BLaER1 treated with 17β-estradiol and CSF1 and Interleukin-3, amounts not matched to agents 10 nM and 100 nM (cell line): ENCODE measurements at regions not wholly inside any gene's neighbourhood (a gene's known extent, or its start where the extent isn't known, plus 50 kb on each side); places are given as distances from the start of the nearest gene placed in this dataset.
"Not testable (repeated sequence)": the region's sequence is repeated elsewhere in the genome, so short reads cannot be mapped to it uniquely, and the experiment has no call there.

Experiments used
- H3K27ac ChIP-seq, 11 experiments: shearing (Covaris generic); formaldehyde crosslinking; 2 replicates each; pipeline ENCODE4 v1.8.1; 2022
- H3K27me3 ChIP-seq, 11 experiments: shearing (Covaris generic); formaldehyde crosslinking; 2 replicates each; pipeline ENCODE4 v1.8.1; 2022
- H3K36me3 ChIP-seq, 11 experiments: shearing (Covaris generic); formaldehyde crosslinking; 2 replicates each; pipeline ENCODE4 v1.8.1; 2022
- H3K4me1 ChIP-seq, 10 experiments: shearing (Covaris generic); formaldehyde crosslinking; 2 replicates each; pipeline ENCODE4 v1.8.1; 2022
- H3K4me2 ChIP-seq, 11 experiments: shearing (Covaris generic); formaldehyde crosslinking; 2 replicates each; pipeline ENCODE4 v1.8.1; 2022
- H3K4me3 ChIP-seq, 10 experiments: shearing (Covaris generic); formaldehyde crosslinking; 2 replicates each; pipeline ENCODE4 v1.8.1; 2022
- H3K9ac ChIP-seq, 11 experiments: shearing (Covaris generic); formaldehyde crosslinking; 2 replicates each; pipeline ENCODE4 v1.8.1; 2022
- H3K9me3 ChIP-seq, 11 experiments: shearing (Covaris generic); formaldehyde crosslinking; replicated peaks in 1 of 11; 2 replicates each; pipeline ENCODE4 v1.8.1; 2022
- H4K20me1 ChIP-seq, 11 experiments: shearing (Covaris generic); formaldehyde crosslinking; 2 replicates each; pipeline ENCODE4 v1.8.1; 2022

DNA sequence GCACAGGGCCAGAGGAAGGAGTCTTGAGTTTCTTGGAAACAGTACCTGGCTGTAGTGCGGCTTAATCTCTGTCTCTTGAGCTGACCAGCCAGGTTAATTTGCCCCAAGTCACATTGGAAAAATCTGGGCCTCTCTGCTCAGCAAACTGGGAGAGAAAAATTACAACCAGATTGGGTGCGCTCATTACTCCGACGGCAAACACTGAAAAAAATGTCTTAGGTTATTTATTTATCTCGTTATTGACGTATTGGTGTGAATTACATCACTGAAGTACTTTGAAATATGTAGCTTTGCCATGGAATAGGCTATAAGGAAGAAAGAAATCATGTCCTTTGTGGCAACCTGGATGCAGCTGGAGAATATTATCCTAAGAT, 139.7 kb upstream of the TPTE start:
- not testable (repeated sequence) for H3K36me3 ChIP-seq, H3K27ac ChIP-seq, H4K20me1 ChIP-seq, H3K4me2 ChIP-seq, H3K9ac ChIP-seq, H3K4me3 ChIP-seq, H3K4me1 ChIP-seq, H3K27me3 ChIP-seq
- peaks cover 58 to 79% (median 74%) of the 10 kb centered on the region in 11 experiments for H3K9me3 ChIP-seq

DNA sequence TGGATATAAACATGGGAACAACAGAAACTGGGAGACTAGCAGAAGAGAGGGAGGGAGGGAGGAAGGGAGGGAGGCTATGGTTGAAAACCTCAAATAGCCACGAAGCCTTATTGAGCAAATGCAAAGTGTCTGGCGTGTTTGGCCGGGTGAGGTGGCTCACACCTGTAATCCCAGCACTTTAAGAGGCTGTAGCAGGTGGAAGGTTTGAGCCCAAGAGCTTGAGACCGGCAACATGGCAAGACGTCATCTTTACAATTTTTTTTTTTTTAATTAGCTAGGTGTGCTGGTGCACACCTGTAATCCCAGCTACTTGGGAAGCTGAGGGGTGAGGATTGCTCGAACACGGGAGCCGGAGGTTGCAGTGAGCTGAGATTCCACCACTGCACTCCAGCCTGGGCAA, 139.2 kb upstream of the TPTE start:
- not testable (repeated sequence) for H3K4me2 ChIP-seq, H4K20me1 ChIP-seq, H3K4me1 ChIP-seq, H3K27ac ChIP-seq, H3K9ac ChIP-seq, H3K4me3 ChIP-seq, H3K36me3 ChIP-seq, H3K27me3 ChIP-seq
- peaks cover 63 to 84% (median 78%) of the 10 kb centered on the region in 11 experiments for H3K9me3 ChIP-seq

DNA sequence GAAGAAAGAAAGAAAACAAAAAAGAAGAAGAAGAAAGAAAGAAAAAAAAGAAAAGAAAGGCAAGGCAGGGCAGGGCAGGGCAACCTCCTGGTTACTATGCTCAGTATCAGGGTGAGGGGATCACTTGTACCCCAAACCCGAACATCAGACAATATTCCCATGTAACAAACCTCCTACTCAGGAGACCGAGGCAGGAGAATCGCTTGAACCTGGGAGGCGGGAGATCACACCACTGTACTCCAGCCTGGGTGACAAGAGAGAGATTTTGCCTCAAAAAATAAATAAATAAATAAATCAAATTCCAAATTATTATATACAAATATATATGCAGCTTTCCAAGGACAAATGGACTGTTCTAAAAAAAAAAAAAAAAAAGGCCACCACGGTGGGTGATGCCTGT, 138.8 kb upstream of the TPTE start:
- H3K9me3 ChIP-seq: peaks cover 65 to 86% (median 79%) of the 10 kb centered on the region in 11 experiments
- not testable (repeated sequence) for H3K27me3 ChIP-seq, H3K9ac ChIP-seq, H3K4me3 ChIP-seq, H3K4me2 ChIP-seq, H3K4me1 ChIP-seq, H3K36me3 ChIP-seq, H4K20me1 ChIP-seq, H3K27ac ChIP-seq

DNA sequence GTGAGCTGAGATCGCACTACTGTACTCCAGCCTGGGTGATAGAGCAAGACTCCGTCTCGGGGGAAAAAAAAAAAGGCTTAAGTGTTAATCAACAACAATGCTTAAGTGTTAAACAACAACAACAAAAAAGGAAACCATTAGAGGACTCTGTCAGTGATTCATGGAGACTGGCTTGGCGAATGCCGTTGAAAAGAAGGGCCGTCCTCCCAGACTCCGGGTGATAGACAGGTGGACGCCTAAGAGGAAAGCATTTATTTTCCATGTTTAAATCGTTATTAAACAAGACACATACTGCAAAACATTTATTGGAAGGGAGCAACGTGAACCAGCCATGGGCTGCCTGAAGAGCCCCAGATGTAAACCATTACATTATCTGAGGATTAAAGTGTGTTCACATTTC, 137.8 kb upstream of the TPTE start:
- H4K20me1 ChIP-seq, H3K9ac ChIP-seq, H3K27me3 ChIP-seq, H3K4me3 ChIP-seq, H3K4me2 ChIP-seq, H3K27ac ChIP-seq, H3K4me1 ChIP-seq, H3K36me3 ChIP-seq: not testable (repeated sequence)
- H3K9me3 ChIP-seq: peaks cover 65 to 84% (median 74%) of the 10 kb centered on the region in 11 experiments

DNA sequence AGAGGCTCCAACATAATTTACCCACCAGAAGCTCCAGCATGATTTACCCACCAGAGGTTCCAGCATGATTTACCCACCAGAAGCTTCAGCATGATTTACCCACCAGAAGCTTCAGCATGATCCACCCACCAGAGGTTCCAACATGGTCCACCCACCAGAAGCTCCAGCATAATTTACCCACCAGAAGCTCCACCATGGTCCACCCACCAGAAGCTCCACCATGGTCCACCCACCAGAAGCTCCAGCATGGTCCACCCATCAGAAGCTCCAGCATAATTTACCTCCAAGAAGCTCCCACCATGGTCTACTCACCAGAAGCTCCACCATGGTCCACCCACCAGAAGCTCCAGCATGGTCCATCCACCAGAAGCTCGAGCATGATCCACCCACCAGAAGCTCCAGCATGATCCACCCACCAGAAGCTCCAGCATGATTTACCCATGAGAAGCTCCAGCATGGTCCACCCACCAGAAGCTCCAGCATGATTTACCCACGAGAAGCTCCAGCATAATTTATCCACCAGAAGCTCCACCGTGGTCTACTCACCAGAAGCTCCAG, 137.0 kb upstream of the TPTE start:
- H3K27me3 ChIP-seq, H3K4me1 ChIP-seq, H4K20me1 ChIP-seq, H3K4me3 ChIP-seq, H3K27ac ChIP-seq, H3K36me3 ChIP-seq, H3K9ac ChIP-seq, H3K4me2 ChIP-seq: not testable (repeated sequence)
- H3K9me3 ChIP-seq: peaks cover 64 to 84% (median 74%) of the 10 kb centered on the region in 11 experiments

DNA sequence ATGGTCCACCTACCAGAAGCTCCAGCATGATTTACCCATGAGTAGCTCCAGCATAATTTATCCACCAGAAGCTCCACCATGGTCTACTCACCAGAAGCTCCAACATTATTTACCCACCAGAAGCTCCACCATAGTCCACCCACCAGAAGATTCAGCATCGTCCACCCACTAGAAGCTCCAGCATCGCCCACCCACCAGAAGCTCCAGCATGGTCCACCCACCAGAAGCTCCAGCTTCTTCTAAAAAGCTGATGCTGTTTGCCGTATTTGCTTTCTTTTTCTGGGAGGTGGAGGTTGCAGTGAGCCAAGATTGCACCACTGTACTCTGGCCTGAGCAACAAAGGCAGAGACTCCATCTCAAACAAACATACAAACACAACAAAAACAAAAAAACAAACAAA, 136.2 kb upstream of the TPTE start:
- H3K4me2 ChIP-seq, H3K36me3 ChIP-seq, H3K27ac ChIP-seq, H3K4me3 ChIP-seq, H3K27me3 ChIP-seq, H3K4me1 ChIP-seq, H4K20me1 ChIP-seq, H3K9ac ChIP-seq: not testable (repeated sequence)
- H3K9me3 ChIP-seq: peaks cover 58 to 84% (median 72%) of the 10 kb centered on the region in 11 experiments

DNA sequence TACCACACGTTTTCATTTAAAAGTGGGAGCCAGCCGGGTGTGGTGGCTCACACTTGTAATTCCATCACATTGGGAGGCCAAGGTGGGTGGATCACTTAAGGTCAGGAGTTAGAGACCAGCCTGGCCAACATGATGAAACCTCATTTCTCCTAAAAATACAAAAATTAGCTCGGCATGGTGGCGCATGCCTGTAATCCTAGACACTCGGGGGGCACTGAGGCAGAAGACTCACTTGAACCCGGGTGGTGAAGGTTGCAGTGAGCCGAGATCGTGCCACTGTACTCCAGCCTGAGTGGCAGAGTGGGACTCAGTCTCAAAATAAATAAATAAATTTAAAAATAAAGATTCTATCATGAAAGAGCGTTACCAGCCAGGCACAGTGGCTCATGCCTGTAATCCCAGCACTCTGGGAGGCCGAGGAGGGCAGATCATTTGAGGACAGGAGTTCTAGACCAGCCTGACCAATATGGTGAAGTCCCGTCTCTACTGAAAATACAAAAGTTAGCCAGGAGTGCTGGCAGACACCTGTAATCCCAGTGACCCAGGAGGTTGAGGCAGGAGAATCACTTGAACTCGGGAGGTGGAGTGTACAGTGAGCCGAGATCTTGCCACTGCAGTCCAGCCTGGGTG, 135.4 kb upstream of the TPTE start:
- H3K27ac ChIP-seq, H3K9ac ChIP-seq, H3K36me3 ChIP-seq, H3K4me1 ChIP-seq, H3K27me3 ChIP-seq, H4K20me1 ChIP-seq, H3K4me2 ChIP-seq, H3K4me3 ChIP-seq: not testable (repeated sequence)
- peaks cover 50 to 82% (median 69%) of the 10 kb centered on the region in 11 experiments for H3K9me3 ChIP-seq

DNA sequence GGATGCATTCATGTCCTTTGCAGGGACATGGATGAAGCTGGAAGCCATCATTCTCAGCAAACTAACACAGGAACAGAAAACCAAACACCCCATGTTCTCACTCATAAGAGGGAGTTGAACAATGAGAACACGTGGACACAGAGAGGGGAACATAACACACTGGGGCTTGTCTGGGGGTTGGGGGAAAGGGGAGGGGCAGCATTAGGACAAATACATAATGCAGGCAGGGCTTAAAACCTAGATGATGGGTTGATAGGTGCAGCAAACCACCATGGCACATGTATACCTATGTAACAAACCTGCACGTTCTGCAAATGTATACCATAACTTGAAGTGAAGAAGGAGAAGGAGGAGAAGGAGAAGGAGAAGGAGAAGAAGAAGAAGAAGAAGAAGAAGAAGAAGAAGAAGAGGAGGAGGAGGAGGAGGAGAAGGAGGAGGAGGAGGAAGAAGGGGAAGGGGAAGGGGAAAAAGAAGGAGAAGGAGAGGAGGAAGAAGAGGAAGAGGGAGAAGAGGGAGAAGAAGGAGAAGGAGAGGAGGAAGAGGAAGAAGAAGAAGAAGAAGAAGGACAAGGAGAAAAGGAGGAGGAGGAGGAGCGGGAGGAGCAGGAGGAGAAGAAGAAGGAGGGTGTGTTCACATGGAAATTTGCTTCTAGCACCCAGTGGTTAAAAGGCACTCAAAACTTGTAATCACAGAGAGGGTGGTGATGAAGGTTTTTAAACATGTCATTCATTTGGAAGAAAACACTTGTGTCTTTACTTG, 133.5 kb upstream of the TPTE start:
- H3K27me3 ChIP-seq, H4K20me1 ChIP-seq, H3K4me2 ChIP-seq, H3K4me3 ChIP-seq, H3K9ac ChIP-seq, H3K36me3 ChIP-seq, H3K27ac ChIP-seq, H3K4me1 ChIP-seq: not testable (repeated sequence)
- peaks cover 49 to 79% (median 60%) of the 10 kb centered on the region in 11 experiments for H3K9me3 ChIP-seq

DNA sequence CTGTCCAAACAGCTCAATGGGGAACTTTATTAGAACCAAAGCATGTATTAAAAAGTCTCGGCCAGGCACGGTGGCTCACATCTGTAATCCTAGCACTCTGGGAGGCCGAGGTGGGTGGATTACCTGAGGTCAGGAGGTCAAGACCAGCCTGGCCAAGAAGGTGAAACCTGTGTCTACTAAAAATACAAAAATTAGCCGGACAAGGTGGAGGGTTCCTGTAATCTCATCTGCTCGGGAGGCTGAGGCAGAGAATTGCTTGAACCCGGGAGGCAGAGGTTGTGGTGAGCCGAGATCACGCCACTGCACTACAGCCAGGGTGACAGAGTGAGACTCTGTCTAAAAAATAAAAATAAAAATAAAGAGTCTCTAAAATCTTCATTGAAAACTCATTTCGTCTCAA, 132.8 kb upstream of the TPTE start:
- not testable (repeated sequence) for H3K4me3 ChIP-seq

DNA sequence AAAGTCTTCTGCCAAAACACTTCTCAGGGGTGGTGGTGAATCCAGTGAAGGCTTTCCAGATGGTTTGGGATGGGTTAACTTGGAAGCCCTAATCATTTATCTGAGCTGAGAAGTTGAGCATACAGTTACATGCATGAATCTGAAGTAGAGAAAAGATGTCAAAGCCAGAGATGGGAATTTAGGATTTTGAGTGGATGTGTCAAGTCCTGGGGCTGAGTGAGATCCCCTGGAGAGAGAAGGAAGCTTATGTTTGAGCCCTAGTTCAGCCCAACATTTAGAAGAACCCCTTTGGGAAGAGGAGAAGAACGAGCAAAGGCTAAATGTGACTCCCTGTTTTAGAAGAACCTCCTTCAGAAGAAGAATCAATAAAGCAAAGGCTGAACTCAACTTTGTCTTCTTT, 129.1 kb upstream of the TPTE start:
- H3K36me3 ChIP-seq, H4K20me1 ChIP-seq, H3K27ac ChIP-seq, H3K27me3 ChIP-seq, H3K4me1 ChIP-seq, H3K4me3 ChIP-seq, H3K9ac ChIP-seq, H3K4me2 ChIP-seq: not testable (repeated sequence)
- peaks cover 15 to 41% (median 23%) of the 10 kb centered on the region in 11 experiments; a peak in 21 of 22 replicates for H3K9me3 ChIP-seq

More for the DNA sequence above, 132.8 kb upstream of the TPTE start:
- H4K20me1 ChIP-seq, H3K4me1 ChIP-seq, H3K36me3 ChIP-seq, H3K27ac ChIP-seq, H3K9ac ChIP-seq, H3K27me3 ChIP-seq, H3K4me2 ChIP-seq: not testable (repeated sequence)
- peaks cover 45 to 73% (median 57%) of the 10 kb centered on the region in 11 experiments for H3K9me3 ChIP-seq

DNA sequence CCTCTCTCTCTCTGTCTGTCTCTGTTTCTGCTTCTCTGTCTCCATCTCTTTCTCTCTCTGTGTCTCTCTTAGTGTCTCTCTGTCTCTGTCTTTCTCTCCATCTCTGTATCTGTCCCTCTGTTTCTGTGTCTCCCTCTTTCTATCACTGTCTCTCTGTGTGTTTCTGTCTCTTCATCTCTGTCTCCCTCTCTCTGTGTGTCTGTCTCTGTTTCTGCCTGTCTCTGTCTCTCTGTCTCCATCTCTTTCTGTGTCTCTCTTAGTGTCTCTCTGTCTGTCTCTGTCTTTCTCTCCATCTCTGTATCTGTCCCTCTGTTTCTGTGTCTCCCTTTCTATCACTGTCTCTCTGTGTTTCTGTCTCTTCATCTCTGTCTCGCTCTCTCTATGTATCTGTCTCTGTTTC, 125.4 kb upstream of the TPTE start:
- H3K4me3 ChIP-seq, H4K20me1 ChIP-seq, H3K4me2 ChIP-seq, H3K27ac ChIP-seq, H3K36me3 ChIP-seq, H3K27me3 ChIP-seq, H3K9ac ChIP-seq, H3K4me1 ChIP-seq: not testable (repeated sequence)
- peaks cover 1 to 18% (median 4%) of the 10 kb centered on the region in 11 experiments; a peak in 13 of 22 replicates for H3K9me3 ChIP-seq

DNA sequence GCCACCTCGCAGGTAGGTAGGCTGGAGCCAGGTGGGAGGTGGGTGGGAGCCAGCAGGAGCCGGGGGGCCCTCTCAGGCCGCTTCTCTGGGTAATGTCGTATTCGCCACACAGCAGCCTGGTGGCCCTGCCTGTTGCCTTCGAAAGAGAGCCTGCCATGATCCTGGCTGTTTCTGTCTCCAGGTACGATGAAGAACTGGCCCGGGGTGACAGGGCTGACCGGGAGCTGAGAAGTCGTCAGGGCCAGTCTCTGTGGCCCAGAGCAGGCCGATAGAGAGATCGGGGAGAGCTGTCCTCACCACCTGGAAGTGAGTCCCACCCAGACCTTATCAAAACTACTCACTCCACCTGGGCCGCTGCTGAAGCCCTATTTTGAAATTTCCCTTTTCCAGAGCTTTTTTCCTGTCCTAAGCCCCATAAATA, 123.9 kb upstream of the TPTE start:
- not testable (repeated sequence) for H3K36me3 ChIP-seq, H3K9ac ChIP-seq, H3K4me1 ChIP-seq, H3K27ac ChIP-seq, H3K27me3 ChIP-seq, H3K4me2 ChIP-seq, H4K20me1 ChIP-seq, H3K4me3 ChIP-seq
- peaks cover 11 to 23% (median 18%) of the 10 kb centered on the region in 11 experiments for H3K9me3 ChIP-seq

DNA sequence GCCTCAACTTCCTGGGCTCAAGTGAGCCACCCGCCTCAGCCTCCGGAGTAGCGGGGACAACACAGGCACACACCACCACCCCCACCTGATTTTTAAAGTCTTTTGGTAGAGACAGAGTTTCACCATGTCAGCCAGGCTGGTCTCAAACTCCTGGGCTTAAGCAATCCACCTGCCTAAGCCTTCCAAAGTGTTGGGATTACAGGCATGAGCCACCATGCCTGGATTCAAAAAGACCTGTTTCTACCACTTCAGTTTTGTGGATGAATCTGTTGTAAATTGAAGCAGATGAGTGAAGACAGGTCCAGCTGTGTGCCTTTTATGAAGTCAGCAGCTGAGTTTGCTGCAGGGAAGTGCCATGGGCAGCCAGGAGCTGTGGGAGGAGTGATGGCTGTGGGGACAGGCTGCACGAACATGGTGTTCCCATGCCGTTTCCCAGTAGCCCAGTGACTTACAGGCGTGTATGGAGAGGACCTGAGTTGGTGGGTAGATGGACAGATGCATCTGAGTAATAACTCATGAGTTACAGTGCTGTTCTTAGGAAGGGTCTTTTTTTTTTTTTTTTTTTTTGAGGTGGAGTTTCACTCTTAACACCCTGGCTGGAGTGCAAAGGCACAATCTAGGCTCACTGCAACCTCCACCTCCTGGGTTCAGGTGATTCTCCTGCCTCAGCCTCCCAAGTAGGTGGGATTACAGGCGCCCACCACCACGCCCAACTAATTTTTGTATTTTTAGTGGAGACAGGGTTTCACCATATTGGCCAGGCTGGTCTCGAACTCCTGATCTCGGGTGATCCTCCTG, 122.5 kb upstream of the TPTE start:
- H3K4me2 ChIP-seq, H4K20me1 ChIP-seq, H3K27ac ChIP-seq, H3K4me1 ChIP-seq, H3K36me3 ChIP-seq, H3K9ac ChIP-seq, H3K27me3 ChIP-seq, H3K4me3 ChIP-seq: not testable (repeated sequence)
- peaks cover 20 to 36% (median 30%) of the 10 kb centered on the region in 11 experiments for H3K9me3 ChIP-seq
